HEK293 (cell line): ENCODE measurements at regions not wholly inside any gene's neighbourhood (a gene's known extent, or its start where the extent isn't known, plus 50 kb on each side); places are given as distances from the start of the nearest gene placed in this dataset.

Experiments
- CTCF ChIA-PET: fragments of 350-600 bp; formaldehyde crosslinking; extraction: SDS; loops from one replicate; lab custom pipeline; 2021; ENCODE audit warnings: antibody characterized with exemption; lab: Yijun Ruan, JAX
- POLR2A ChIA-PET: fragments of 300-600 bp; formaldehyde crosslinking; extraction: SDS; loops from one replicate; lab custom pipeline; 2020; ENCODE audit warnings: antibody characterized with exemption, inconsistent platforms; lab: Yijun Ruan, JAX
- H3K27ac ChIP-seq: fragments of 200-500 bp; sonication (Bioruptor generic); 2 replicates; pipeline ENCODE4 v1.5.1; 2014; ENCODE audit warnings: low read depth, low read length, control low read depth, inconsistent platforms; ENCODE audit errors: extremely low read depth
- H3K36me3 ChIP-seq, 2 experiments: fragments of 200-500 bp in 1 of 2; sonication (Bioruptor generic) in 1 of 2; 1 replicate in 1 of 2; 2 replicates in 1 of 2; pipeline ENCODE4 v1.5.1; 2014 to 2017; ENCODE audit warnings: inconsistent platforms in 2 of 2, low read length in 2 of 2; ENCODE audit not compliant: control insufficient read depth in 2 of 2, insufficient read depth in 1 of 2
- H3K4me1 ChIP-seq: fragments of 200-500 bp; sonication (Bioruptor generic); 2 replicates; pipeline ENCODE4 v1.5.1; 2014; ENCODE audit warnings: mild to moderate bottlenecking, low read length, inconsistent platforms; ENCODE audit not compliant: control insufficient read depth, insufficient read depth
- H3K4me3 ChIP-seq: 2 replicates; pipeline ENCODE4 v1.5.1; 2011; ENCODE audit warnings: low read depth, mild to moderate bottlenecking, control low read depth, low read length, moderate library complexity
- H3K9me3 ChIP-seq: fragments of 200-500 bp; sonication (Bioruptor generic); 2 replicates; pipeline ENCODE4 v1.5.1; 2014; ENCODE audit warnings: low read depth, low read length, inconsistent platforms; ENCODE audit not compliant: control insufficient read depth, insufficient read depth
- CTCF ChIP-seq: fragments of 450-650 bp; formaldehyde crosslinking; IDR thresholded peaks from 2 replicates; pipeline ENCODE4 v1.5.1; 2016; ENCODE audit warnings: missing biosample characterization, missing genetic modification characterization
- GLIS1 ChIP-seq: fragments of 450-650 bp; formaldehyde crosslinking; IDR thresholded peaks from 2 replicates; pipeline ENCODE4 v1.5.1; 2016; ENCODE audit warnings: missing biosample characterization, missing genetic modification characterization
- PRDM6 ChIP-seq: fragments of 450-650 bp; formaldehyde crosslinking; IDR thresholded peaks from 2 replicates; pipeline ENCODE4 v1.5.1; 2017; ENCODE audit warnings: missing biosample characterization, missing genetic modification characterization
- TRIM28 ChIP-seq: IDR thresholded peaks from 2 replicates; pipeline ENCODE4 v1.6.1; 2011; ENCODE audit warnings: low read length, control low read depth, borderline replicate concordance
- ZBTB48 ChIP-seq: fragments of 450-650 bp; formaldehyde crosslinking; IDR thresholded peaks from 2 replicates; pipeline ENCODE4 v1.5.1; 2016; ENCODE audit warnings: missing biosample characterization, missing genetic modification characterization
- ZNF10 ChIP-seq: fragments of 450-650 bp; formaldehyde crosslinking; IDR thresholded peaks from 2 replicates; pipeline ENCODE4 v1.5.1; 2017; ENCODE audit warnings: missing biosample characterization, missing genetic modification characterization
- ZNF239 ChIP-seq: fragments of 450-650 bp; formaldehyde crosslinking; IDR thresholded peaks from 2 replicates; pipeline ENCODE4 v1.5.1; 2016; ENCODE audit warnings: missing biosample characterization, missing genetic modification characterization
- ZNF302 ChIP-seq: fragments of 450-650 bp; formaldehyde crosslinking; IDR thresholded peaks from 2 replicates; pipeline ENCODE4 v1.5.1; 2016; ENCODE audit warnings: missing biosample characterization, missing genetic modification characterization, low read depth
- ZNF423 ChIP-seq: fragments of 450-650 bp; formaldehyde crosslinking; IDR thresholded peaks from 2 replicates; pipeline ENCODE4 v1.5.1; 2016; ENCODE audit warnings: missing biosample characterization, missing genetic modification characterization
- ZNF529 ChIP-seq: fragments of 450-650 bp; formaldehyde crosslinking; IDR thresholded peaks from 2 replicates; pipeline ENCODE4 v1.5.1; 2017; ENCODE audit warnings: missing genetic modification characterization, missing biosample characterization; ENCODE audit not compliant: insufficient replicate concordance
- ZNF610 ChIP-seq: fragments of 450-650 bp; formaldehyde crosslinking; IDR thresholded peaks from 2 replicates; pipeline ENCODE4 v1.5.1; 2016; ENCODE audit warnings: missing biosample characterization, missing genetic modification characterization, borderline replicate concordance
- ZNF629 ChIP-seq: fragments of 450-650 bp; formaldehyde crosslinking; IDR thresholded peaks from 2 replicates; pipeline ENCODE4 v1.5.1; 2017; ENCODE audit warnings: missing biosample characterization, missing genetic modification characterization
- ZNF677 ChIP-seq: fragments of 450-650 bp; IDR thresholded peaks from 2 replicates; pipeline ENCODE4 v1.5.0; 2018; ENCODE audit warnings: missing biosample characterization, mild to moderate bottlenecking, missing genetic modification characterization, moderate library complexity
- ZNF76 ChIP-seq: fragments of 450-650 bp; formaldehyde crosslinking; IDR thresholded peaks from 2 replicates; pipeline ENCODE4; 2016; ENCODE audit warnings: low read depth, missing biosample characterization, missing genetic modification characterization, borderline replicate concordance
- ZNF768 ChIP-seq: fragments of 450-650 bp; formaldehyde crosslinking; IDR thresholded peaks from 2 replicates; pipeline ENCODE4 v1.5.1; 2018; ENCODE audit warnings: missing biosample characterization, mild to moderate bottlenecking, missing genetic modification characterization
- ZNF776 ChIP-seq: fragments of 450-650 bp; formaldehyde crosslinking; IDR thresholded peaks from 2 replicates; pipeline ENCODE4 v1.5.0; 2017; ENCODE audit warnings: missing biosample characterization, missing genetic modification characterization, borderline replicate concordance
- ZSCAN23 ChIP-seq: fragments of 450-650 bp; formaldehyde crosslinking; IDR thresholded peaks from 2 replicates; pipeline ENCODE4 v1.5.1; 2016; ENCODE audit warnings: missing biosample characterization, missing genetic modification characterization
- TF ChIP-seq, protein P1 (sequence below): fragments of 450-650 bp; formaldehyde crosslinking; IDR thresholded peaks from 2 replicates; pipeline ENCODE4 v1.5.1; 2017; ENCODE audit warnings: missing biosample characterization, mild to moderate bottlenecking, missing genetic modification characterization, moderate library complexity
- TF ChIP-seq, protein P2 (sequence below): fragments of 450-650 bp; formaldehyde crosslinking; IDR thresholded peaks from 2 replicates; pipeline ENCODE4 v1.5.1; 2016; ENCODE audit warnings: missing biosample characterization, missing genetic modification characterization, low read depth
- TF ChIP-seq, protein P3 (sequence below): fragments of 450-650 bp; formaldehyde crosslinking; IDR thresholded peaks from 2 replicates; pipeline ENCODE4 v1.5.1; 2016; ENCODE audit warnings: missing biosample characterization, missing genetic modification characterization

DNA sequence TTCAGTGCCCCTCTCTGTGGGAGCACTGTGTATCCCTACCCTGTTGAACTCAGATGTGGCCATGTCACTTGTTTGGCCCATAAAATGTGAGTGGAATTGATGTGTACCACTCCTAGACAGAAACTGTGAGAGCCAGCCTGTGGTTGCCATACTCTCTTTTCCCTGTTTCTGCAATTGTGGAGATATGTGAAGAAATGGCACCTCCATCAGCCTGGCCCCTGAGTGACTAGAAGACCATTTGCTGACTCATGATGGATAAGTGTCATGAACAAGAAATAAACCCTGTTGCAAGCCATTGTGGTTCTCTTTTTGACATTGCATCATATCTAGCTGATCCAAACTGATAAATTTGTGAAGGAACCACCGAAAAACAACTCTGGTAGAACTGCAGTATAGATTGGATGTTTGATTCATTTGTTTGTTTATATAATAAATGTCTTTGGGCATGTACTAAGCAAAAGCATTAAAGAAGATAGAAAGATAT, 193.7 kb upstream of the FOXN2 start:
- TF ChIP-seq CTCF (tag by site-specific recombination) (no peak), PRDM6 (tag by site-specific recombination) (no peak), ZNF776 (tag by site-specific recombination) (no peak), ZNF10 (tag by site-specific recombination) (no peak), ZNF629 (tag by site-specific recombination) (no peak), ZNF239 (tag by site-specific recombination) (no peak), ZNF423 (tag by site-specific recombination) (no peak), ZNF302 (tag by site-specific recombination) (no peak), ZNF76 (tag by site-specific recombination) (no peak), ZNF610 (no peak), ZNF768 (no peak), ZBTB48 (tag by site-specific recombination) (no peak), GLIS1 (tag by site-specific recombination) (no peak)
- TF ChIP-seq, protein P1, sequence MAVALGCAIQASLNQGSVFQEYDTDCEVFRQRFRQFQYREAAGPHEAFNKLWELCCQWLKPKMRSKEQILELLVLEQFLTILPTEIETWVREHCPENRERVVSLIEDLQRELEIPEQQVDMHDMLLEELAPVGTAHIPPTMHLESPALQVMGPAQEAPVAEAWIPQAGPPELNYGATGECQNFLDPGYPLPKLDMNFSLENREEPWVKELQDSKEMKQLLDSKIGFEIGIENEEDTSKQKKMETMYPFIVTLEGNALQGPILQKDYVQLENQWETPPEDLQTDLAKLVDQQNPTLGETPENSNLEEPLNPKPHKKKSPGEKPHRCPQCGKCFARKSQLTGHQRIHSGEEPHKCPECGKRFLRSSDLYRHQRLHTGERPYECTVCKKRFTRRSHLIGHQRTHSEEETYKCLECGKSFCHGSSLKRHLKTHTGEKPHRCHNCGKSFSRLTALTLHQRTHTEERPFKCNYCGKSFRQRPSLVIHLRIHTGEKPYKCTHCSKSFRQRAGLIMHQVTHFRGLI (tag by site-specific recombination) = no peak
- TF ChIP-seq, protein P2, sequence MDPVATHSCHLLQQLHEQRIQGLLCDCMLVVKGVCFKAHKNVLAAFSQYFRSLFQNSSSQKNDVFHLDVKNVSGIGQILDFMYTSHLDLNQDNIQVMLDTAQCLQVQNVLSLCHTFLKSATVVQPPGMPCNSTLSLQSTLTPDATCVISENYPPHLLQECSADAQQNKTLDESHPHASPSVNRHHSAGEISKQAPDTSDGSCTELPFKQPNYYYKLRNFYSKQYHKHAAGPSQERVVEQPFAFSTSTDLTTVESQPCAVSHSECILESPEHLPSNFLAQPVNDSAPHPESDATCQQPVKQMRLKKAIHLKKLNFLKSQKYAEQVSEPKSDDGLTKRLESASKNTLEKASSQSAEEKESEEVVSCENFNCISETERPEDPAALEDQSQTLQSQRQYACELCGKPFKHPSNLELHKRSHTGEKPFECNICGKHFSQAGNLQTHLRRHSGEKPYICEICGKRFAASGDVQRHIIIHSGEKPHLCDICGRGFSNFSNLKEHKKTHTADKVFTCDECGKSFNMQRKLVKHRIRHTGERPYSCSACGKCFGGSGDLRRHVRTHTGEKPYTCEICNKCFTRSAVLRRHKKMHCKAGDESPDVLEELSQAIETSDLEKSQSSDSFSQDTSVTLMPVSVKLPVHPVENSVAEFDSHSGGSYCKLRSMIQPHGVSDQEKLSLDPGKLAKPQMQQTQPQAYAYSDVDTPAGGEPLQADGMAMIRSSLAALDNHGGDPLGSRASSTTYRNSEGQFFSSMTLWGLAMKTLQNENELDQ (tag by site-specific recombination) = no peak
- H3K36me3 ChIP-seq = no peaks in the 10 kb centered on the region
- H3K4me1 ChIP-seq = no peaks in the 10 kb centered on the region
- no peaks in the 10 kb centered on the region for H3K9me3 ChIP-seq
- no peak overlapping the region for H3K27ac ChIP-seq
- H3K4me3 ChIP-seq = no peak overlapping the region
- ChIA-PET CTCF (interaction anchor here (0.5 kb wide), 1 partner anchor 21 kb away, joined by 5 read pairs; no protein-coding TSS in a partner anchor), POLR2A (no interaction called here)

DNA sequence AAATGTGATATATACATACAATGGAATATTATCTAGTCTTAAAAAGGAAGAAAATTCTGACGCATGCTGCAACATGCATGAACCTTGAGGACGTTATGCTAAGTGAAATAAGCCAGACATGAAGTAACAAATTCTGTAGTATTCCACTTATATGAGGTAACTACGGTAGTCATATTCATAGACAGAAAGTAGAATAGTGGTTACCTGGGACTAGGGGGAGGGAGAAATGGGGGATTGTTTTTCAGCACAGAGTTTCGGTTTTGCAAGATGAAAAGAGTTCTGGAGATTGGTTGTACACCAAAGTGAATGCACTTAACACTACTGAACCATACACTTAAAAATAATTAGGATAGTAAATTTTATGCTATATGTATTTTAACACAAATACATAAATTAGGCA, 192.3 kb upstream of the FOXN2 start:
- no peaks in the 10 kb centered on the region for H3K9me3 ChIP-seq
- TF ChIP-seq ZSCAN23 (no peak), ZBTB48 (tag by site-specific recombination) (no peak), TRIM28 (no peak), ZNF529 (tag by site-specific recombination) (no peak), ZNF677 (no peak)
- TF ChIP-seq, protein P3, sequence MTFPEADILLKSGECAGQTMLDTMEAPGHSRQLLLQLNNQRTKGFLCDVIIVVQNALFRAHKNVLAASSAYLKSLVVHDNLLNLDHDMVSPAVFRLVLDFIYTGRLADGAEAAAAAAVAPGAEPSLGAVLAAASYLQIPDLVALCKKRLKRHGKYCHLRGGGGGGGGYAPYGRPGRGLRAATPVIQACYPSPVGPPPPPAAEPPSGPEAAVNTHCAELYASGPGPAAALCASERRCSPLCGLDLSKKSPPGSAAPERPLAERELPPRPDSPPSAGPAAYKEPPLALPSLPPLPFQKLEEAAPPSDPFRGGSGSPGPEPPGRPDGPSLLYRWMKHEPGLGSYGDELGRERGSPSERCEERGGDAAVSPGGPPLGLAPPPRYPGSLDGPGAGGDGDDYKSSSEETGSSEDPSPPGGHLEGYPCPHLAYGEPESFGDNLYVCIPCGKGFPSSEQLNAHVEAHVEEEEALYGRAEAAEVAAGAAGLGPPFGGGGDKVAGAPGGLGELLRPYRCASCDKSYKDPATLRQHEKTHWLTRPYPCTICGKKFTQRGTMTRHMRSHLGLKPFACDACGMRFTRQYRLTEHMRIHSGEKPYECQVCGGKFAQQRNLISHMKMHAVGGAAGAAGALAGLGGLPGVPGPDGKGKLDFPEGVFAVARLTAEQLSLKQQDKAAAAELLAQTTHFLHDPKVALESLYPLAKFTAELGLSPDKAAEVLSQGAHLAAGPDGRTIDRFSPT (tag by site-specific recombination) = no peak
- H3K36me3 ChIP-seq = no peaks in the 10 kb centered on the region
- H3K4me3 ChIP-seq = no peak overlapping the region
- ChIA-PET CTCF (interaction anchor here (0.7 kb wide), 1 partner anchor 685 kb away, joined by 3 read pairs; no protein-coding TSS in a partner anchor), POLR2A (no interaction called here)
- no peaks in the 10 kb centered on the region for H3K4me1 ChIP-seq
- H3K27ac ChIP-seq = no peak overlapping the region
